ENCODE measurements at regions not wholly inside any gene's neighbourhood (a gene's known extent, or its start where the extent isn't known, plus 50 kb on each side); places are given as distances from the start of the nearest gene placed in this dataset.

DNA sequence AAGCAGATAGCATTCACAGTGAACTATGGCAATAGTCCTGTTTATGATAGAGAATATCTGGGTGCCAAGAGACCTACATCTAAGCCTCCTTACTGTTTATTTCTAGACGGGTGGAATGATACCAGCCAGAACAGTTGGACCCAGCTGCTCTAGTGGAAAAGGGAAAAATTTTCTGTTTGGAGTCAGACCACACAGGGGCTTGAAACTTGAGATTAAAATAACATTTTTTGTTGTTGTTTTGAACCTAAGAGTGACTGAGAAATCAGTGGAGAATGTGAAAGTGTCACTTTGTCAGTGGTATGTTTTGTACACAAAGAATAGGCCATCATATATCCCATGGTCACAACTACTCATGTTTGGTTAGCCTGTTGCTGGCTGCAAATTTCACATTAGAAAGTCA lies 105.7 kb downstream of the AGTR2 start:
- TF ChIP-seq, protein P1, sequence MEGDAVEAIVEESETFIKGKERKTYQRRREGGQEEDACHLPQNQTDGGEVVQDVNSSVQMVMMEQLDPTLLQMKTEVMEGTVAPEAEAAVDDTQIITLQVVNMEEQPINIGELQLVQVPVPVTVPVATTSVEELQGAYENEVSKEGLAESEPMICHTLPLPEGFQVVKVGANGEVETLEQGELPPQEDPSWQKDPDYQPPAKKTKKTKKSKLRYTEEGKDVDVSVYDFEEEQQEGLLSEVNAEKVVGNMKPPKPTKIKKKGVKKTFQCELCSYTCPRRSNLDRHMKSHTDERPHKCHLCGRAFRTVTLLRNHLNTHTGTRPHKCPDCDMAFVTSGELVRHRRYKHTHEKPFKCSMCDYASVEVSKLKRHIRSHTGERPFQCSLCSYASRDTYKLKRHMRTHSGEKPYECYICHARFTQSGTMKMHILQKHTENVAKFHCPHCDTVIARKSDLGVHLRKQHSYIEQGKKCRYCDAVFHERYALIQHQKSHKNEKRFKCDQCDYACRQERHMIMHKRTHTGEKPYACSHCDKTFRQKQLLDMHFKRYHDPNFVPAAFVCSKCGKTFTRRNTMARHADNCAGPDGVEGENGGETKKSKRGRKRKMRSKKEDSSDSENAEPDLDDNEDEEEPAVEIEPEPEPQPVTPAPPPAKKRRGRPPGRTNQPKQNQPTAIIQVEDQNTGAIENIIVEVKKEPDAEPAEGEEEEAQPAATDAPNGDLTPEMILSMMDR (conservative IDR thresholded peaks at IDR 0.05; ENCODE audit: low read depth, low read length): no peak
- TF ChIP-seq RAD21 (IDR thresholded peaks at IDR 0.05; ENCODE audit: low read length) (no peak), SMC3 (IDR thresholded peaks at IDR 0.05; ENCODE audit: low read depth, low read length) (no peak)

Data from IMR-90 (cell line).